ENCODE measurements at regions not wholly inside any gene's neighbourhood (a gene's known extent, or its start where the extent isn't known, plus 50 kb on each side); places are given as distances from the start of the nearest gene placed in this dataset.

DNA sequence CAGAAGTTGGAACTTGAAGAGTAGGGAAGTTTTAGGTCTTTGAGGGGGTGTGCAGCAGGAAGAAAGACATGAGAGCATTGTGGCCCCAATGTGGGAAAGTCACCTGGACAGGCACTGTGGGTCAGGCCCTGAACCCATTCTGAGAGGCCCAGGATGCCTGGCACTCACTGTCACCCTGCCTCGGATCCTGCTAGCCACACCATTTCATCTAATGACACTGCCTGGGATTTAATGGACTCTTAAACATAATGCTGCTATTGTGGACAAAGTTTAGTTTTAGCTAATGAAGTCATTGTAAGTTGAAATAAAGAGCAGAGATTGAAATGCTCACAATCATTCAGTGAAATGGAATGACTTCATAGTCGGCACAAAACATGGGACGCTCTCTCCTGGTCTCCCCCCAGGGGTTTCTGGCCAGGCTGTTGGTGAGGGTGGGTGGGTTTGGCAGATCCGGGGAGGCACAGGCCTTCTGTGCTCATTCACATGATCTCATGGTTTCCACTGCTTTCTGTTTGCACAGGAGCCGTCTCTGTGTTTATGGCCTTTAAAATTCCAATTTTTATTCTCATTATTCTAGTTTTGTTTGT lies 141.8 kb upstream of the KLHL29 start:
- DNase-seq, result no peak

DNA sequence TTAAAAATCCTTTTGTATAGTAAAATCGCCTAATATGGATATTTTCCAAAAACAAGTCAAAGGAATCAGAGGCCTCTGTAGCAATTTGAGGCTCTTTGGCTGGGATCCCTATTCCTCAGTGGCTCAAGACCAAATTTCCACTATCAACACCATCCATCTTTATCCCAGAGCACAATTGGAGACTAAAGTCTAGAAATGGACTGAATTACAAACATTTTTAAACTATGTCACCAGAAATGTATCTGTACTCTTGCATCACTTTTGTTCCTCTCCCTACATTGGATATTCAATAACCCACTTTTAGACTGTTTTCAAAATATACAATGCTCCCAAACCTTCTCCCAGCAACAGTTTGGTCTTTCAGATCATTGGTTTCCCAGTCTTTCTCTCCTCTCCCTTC lies 140.4 kb upstream of the KLHL29 start:
- no peak for DNase-seq

GRCh38 chr2:23246992-23247683 lies 137.8 kb upstream of the KLHL29 start:
- no peak for DNase-seq

GRCh38 chr2:23248667-23249066 lies 136.3 kb upstream of the KLHL29 start:
- DNase-seq, result no peak

- no peak for DNase-seq
Measured at GRCh38 chr2:23249348-23249747, 135.6 kb upstream of the KLHL29 start.

GRCh38 chr2:23250371-23250770 lies 134.6 kb upstream of the KLHL29 start:
- DNase-seq, result no peak

GRCh38 chr2:23256643-23257042 lies 128.3 kb upstream of the KLHL29 start:
- no peak for DNase-seq

DNA sequence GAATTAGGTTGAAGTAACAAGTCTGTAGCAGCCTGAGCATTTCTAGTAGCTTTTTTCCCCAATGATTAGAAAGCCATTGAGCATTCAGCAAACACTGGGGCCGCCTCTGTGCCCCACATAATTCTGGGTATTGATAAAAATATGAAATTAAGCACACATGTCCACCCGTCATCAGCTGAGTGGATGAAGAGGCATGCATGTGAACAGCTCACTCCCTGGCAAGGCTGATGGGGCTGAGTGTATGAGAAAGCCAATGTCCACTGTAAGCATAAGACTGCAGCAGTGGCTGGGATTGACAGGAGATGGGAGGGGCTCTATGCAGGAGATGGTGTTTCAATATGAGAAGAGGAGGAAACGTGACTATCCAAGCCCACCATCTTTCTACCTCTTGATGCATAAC lies 124.4 kb upstream of the KLHL29 start:
- no peak for DNase-seq

DNA sequence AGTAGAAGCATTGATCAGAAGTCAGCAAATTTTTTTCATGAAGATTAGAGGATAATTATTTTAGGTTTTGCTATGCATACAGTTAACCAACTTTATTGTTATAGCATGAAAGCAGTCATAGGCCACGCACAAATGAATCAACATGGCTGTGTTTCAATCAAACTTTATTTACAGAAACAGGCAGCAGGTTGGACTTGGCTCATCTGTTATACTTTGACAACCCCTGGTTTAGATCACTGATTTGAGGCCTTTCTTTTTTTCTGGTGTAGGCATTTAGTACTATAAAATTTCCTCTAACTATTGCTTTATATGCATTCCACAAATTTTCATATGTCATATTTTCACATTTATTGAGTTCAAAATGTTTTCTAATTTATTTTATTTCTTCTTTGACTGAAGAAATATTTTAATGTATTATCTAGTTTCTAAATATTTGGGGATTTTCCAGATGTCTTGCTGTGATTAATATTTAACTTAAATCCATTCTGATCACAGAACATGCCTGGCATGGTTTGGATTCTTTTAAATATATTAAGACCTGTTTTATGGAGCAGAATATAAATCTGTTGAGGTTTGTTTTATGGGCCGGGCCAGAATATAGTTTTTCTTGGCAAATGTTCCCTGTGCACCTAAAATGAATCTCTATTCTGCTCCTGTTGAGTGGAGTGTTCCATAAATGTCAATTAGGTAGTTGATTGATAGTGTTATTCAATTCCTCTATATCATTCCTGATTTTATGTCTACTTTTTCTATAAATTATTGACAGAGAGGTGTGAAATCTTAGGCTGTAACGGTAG lies 116.3 kb upstream of the KLHL29 start:
- DNase-seq, result no peak

GRCh38 chr2:23269747-23270146 lies 115.2 kb upstream of the KLHL29 start:
- DNase-seq, result peak; percentile 39

DNA sequence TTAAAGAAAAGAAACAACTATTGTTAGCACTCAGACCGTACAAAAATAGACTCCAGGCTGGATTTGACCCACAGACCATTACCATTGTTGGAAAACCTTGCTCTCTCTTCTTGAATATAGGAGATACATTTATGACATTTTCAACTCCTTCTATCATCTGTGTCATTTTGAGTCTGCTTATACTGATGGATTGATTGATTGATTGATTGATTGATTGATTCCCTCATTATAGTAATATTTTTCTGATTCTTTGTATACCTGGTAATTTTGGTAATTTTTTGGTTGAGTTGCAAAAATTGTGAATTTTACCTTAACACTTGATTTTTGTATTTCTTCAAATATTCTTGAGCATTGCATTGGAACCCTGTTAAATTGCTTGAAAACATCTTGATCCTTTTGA lies 114.2 kb upstream of the KLHL29 start:
- no peak for DNase-seq

DNA sequence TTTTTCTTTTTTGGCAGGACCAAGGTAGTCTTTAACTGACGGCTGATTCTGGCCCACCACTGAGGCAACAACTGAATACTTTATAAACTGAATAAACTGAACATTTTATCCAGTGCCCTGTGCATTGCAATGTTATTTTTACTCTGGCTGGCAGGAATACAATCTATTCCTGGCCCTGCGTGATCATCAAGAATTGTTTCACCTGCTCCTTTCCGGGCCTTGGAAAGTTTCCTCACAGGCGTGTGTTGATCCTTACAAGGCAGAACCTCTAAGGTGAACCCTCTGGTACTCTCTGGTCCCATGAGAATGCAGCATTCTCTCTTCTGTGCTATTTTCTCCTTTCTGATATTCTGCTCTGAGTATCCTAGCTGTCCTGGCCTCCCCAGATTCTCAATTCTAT lies 113.7 kb upstream of the KLHL29 start:
- no peak for DNase-seq

- DNase-seq, result no peak
Measured at GRCh38 chr2:23273786-23274185, 111.2 kb upstream of the KLHL29 start.

- no peak for DNase-seq
Measured at GRCh38 chr2:23280401-23280800, 104.6 kb upstream of the KLHL29 start.

- DNase-seq, result no peak
Measured at GRCh38 chr2:23283653-23284052, 101.3 kb upstream of the KLHL29 start.

DNA sequence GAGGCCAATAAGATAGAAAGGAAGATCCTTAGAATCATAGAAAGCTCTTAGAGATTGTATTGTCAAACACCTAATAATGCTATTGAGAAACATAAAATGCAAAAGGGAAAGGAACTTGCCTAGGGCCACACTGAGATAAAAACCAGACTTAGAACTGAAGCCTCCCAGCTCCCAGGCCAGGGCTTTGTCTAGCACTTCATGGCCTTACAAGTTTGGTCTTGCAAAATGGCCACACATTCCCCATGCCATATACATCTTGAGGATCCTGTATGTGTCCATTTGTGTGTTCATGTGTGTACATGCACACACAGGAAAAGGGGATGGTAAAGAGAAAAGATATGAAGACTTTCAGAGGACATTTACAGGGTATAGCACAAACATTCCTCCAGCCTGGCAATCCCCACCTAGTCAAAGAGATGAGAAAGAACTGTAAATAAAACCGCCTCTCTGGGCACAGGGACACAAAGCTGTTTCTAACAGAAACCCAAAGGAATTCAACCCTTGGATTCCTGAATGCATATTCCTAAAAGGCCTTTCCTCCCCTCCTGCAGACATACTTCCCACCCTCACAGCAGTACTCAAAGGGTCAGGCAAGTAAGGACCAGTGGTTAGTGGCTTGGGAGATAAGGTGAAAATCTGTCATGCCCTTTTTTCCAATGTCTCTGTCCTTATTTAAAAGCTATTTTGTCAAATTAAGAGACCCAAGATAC lies 99.7 kb upstream of the KLHL29 start:
- no peak for DNase-seq

GRCh38 chr2:23286031-23286757 lies 98.8 kb upstream of the KLHL29 start:
- DNase-seq, result no peak

- DNase-seq, result no peak
Measured at GRCh38 chr2:23286758-23287704, 97.9 kb upstream of the KLHL29 start.

- DNase-seq, result no peak
Measured at GRCh38 chr2:23289671-23290070, 95.3 kb upstream of the KLHL29 start.

GRCh38 chr2:23291239-23291638 lies 93.7 kb upstream of the KLHL29 start:
- no peak for DNase-seq

- no peak for DNase-seq
Measured at GRCh38 chr2:23292024-23292423, 93.0 kb upstream of the KLHL29 start.

GRCh38 chr2:23293063-23293462 lies 91.9 kb upstream of the KLHL29 start:
- no peak for DNase-seq

Data from NCI-H2171 treated with DMSO at 0.1 percent for 48 hours (cell line).